Thymus (tissue), 11 donors: ENCODE measurements at regions not wholly inside any gene's neighbourhood (a gene's known extent, or its start where the extent isn't known, plus 50 kb on each side); places are given as distances from the start of the nearest gene placed in this dataset.
A peak's percentile ranks its signal among the peaks of the same experiment; 100 is the strongest.
"Not testable (repeated sequence)": the region's sequence is repeated elsewhere in the genome, so short reads cannot be mapped to it uniquely, and the experiment has no call there.

ENCODE experiments used
- DNase-seq, 9 donors: peaks; one replicate each; pipeline ENCODE4 v3.0.0-alpha.2; 2013; ENCODE audit warnings: low spot score in 9 of 9, low read depth in 6 of 9, missing footprints in 1 of 9
- H3K27ac ChIP-seq, 2 donors: one replicate each; pipeline ENCODE4 v1.5.1; 2013; ENCODE audit warnings: control low read depth in 1 of 2, low read depth in 1 of 2, low read length in 1 of 2, mild to moderate bottlenecking in 1 of 2, moderate library complexity in 1 of 2
- H3K27me3 ChIP-seq, 2 donors: one replicate each; pipeline ENCODE4 v1.5.1; 2013; ENCODE audit warnings: low read length in 1 of 2; ENCODE audit not compliant: control insufficient read depth in 2 of 2, insufficient read depth in 1 of 2
- H3K36me3 ChIP-seq, 2 donors: one replicate each; pipeline ENCODE4 v1.5.1; 2013; ENCODE audit warnings: low read length in 1 of 2, mild to moderate bottlenecking in 1 of 2, moderate library complexity in 1 of 2; ENCODE audit not compliant: control insufficient read depth in 2 of 2, insufficient read depth in 2 of 2
- H3K4me1 ChIP-seq, 2 donors: one replicate each; pipeline ENCODE4 v1.5.1; 2013; ENCODE audit warnings: low read length in 2 of 2; ENCODE audit not compliant: control insufficient read depth in 2 of 2, insufficient read depth in 2 of 2
- H3K4me3 ChIP-seq, 2 donors: one replicate each; pipeline ENCODE4 v1.5.1; 2013; ENCODE audit warnings: low read length in 2 of 2, control low read depth in 1 of 2, mild to moderate bottlenecking in 1 of 2
- H3K9me3 ChIP-seq, 2 donors: one replicate each; pipeline ENCODE4 v1.5.1; 2013; ENCODE audit warnings: low read length in 1 of 2, mild to moderate bottlenecking in 1 of 2; ENCODE audit not compliant: control insufficient read depth in 2 of 2, insufficient read depth in 1 of 2
- WGBS: extraction: QIAGEN DNeasy Blood & Tissue Kit; methylation state at CpG from one replicate; pipeline ENCODE4 v1.1.7; 2013; 5-methylcytosine and 5-hydroxymethylcytosine counted together
- donor health status: healthy.

- no peaks in the 10 kb centered on the region for H3K9me3 ChIP-seq
- no peaks in the 10 kb centered on the region for H3K36me3 ChIP-seq
- H3K4me1 ChIP-seq: peaks cover 0 to 8% of the 10 kb centered on the region in 2 donors
- no peak overlapping the region for H3K27ac ChIP-seq
- H3K4me3 ChIP-seq: no peak overlapping the region
- WGBS: 85% methylated on average over 4 of the region's 4 CpGs
- no peak for DNase-seq
- H3K27me3 ChIP-seq: peaks cover under 1 to 7% of the 10 kb centered on the region in 2 donors
Observed at GRCh38 chr15:92719021-92719420, 63.4 kb upstream of the FAM174B start.

- H3K9me3 ChIP-seq: no peaks in the 10 kb centered on the region
- H3K4me3 ChIP-seq: no peak overlapping the region
- 23% methylated on average over 2 of the region's 2 CpGs for WGBS
- H3K27me3 ChIP-seq: no peaks in the 10 kb centered on the region
- peak in 2 of 9 donors; percentile 15 to 42 for DNase-seq
- no peaks in the 10 kb centered on the region for H3K36me3 ChIP-seq
- H3K4me1 ChIP-seq: peaks cover 0 to 2% of the 10 kb centered on the region in 2 donors
- H3K27ac ChIP-seq: no peak overlapping the region
Observed at GRCh38 chr15:92724144-92724543, 68.6 kb upstream of the FAM174B start.

- H3K36me3 ChIP-seq: no peaks in the 10 kb centered on the region
- no peak for DNase-seq
- WGBS: 94% methylated on average over 2 of the region's 2 CpGs
Observed at GRCh38 chr15:92725171-92725570, 69.6 kb upstream of the FAM174B start.

GRCh38 chr15:92728266-92728665 is 72.7 kb upstream of the FAM174B start:
- 68% methylated on average over 4 of the region's 4 CpGs for whole genome bisulfite sequencing
- H3K9me3 ChIP-seq: no peaks in the 10 kb centered on the region
- no peaks in the 10 kb centered on the region for H3K36me3 ChIP-seq
- H3K4me1 ChIP-seq: peaks cover 0 to 2% of the 10 kb centered on the region in 2 donors
- DNase-seq: no peak
- no peak overlapping the region for H3K27ac ChIP-seq
- H3K4me3 ChIP-seq: no peak overlapping the region
- H3K27me3 ChIP-seq: no peaks in the 10 kb centered on the region

More at GRCh38 chr15:92725171-92725570, 69.6 kb upstream of the FAM174B start:
- Histone ChIP-seq H3K9me3 (no peaks in the 10 kb centered on the region), H3K27ac (no peak overlapping the region), H3K4me3 (no peak overlapping the region), H3K27me3 (no peaks in the 10 kb centered on the region), H3K4me1 (peaks cover 0 to 2% of the 10 kb centered on the region in 2 donors)

GRCh38 chr15:92733090-92733933 is 77.7 kb upstream of the FAM174B start:
- Histone ChIP-seq H3K4me3 (peak overlapping the region; percentile 36 to 55), H3K27me3 (peaks cover 0 to 13% of the 10 kb centered on the region in 2 donors)

GRCh38 chr15:92733934-92734521 is 78.5 kb upstream of the FAM174B start:
- peak in 4 of 9 donors; percentile 23 to 54 (median 34) for DNase-seq
- H3K4me3 ChIP-seq: peak overlapping the region; percentile 36 to 55
- H3K27ac ChIP-seq: peak overlapping the region; percentile 55 to 59
- no peaks in the 10 kb centered on the region for H3K36me3 ChIP-seq
- H3K27me3 ChIP-seq: peaks cover 0 to 13% of the 10 kb centered on the region in 2 donors
- WGBS: 17% methylated on average over 33 of the region's 33 CpGs
- H3K4me1 ChIP-seq: peaks cover 2 to 7% of the 10 kb centered on the region in 2 donors
- H3K9me3 ChIP-seq: no peaks in the 10 kb centered on the region

More at GRCh38 chr15:92733090-92733933, 77.7 kb upstream of the FAM174B start:
- DNase-seq: no peak
- 62% methylated on average over 12 of the region's 12 CpGs for WGBS
- Histone ChIP-seq H3K9me3 (no peaks in the 10 kb centered on the region), H3K27ac (peak overlapping the region in 1 of 2 donors; percentile 50), H3K4me1 (peaks cover 2 to 7% of the 10 kb centered on the region in 2 donors), H3K36me3 (no peaks in the 10 kb centered on the region)

- not testable (repeated sequence) for H3K27ac ChIP-seq, H3K27me3 ChIP-seq, H3K36me3 ChIP-seq, DNase-seq, H3K4me3 ChIP-seq, H3K9me3 ChIP-seq, H3K4me1 ChIP-seq
- WGBS: 95% methylated on average over 4 of the region's 4 CpGs
Observed at GRCh38 chr15:92739246-92739645, 83.7 kb upstream of the FAM174B start.

GRCh38 chr15:92745845-92746271 is 90.3 kb upstream of the FAM174B start:
- Histone ChIP-seq H3K9me3 (no peaks in the 10 kb centered on the region), H3K4me3 (no peak overlapping the region), H3K27me3 (no peaks in the 10 kb centered on the region), H3K27ac (no peak overlapping the region), H3K36me3 (no peaks in the 10 kb centered on the region), H3K4me1 (no peaks in the 10 kb centered on the region)
- 98% methylated on average over 4 of the region's 4 CpGs for WGBS
- DNase-seq: no peak

GRCh38 chr15:92747047-92747446 is 91.5 kb upstream of the FAM174B start:
- H3K4me3 ChIP-seq: no peak overlapping the region
- no peak for DNase-seq
- no peaks in the 10 kb centered on the region for H3K27me3 ChIP-seq
- H3K27ac ChIP-seq: no peak overlapping the region
- no peaks in the 10 kb centered on the region for H3K9me3 ChIP-seq
- no peaks in the 10 kb centered on the region for H3K36me3 ChIP-seq
- WGBS: 93% methylated on average over 3 of the region's 3 CpGs
- no peaks in the 10 kb centered on the region for H3K4me1 ChIP-seq
